Right forelimb (tissue), 1 donor: ENCODE measurements at regions not wholly inside any gene's neighbourhood (a gene's known extent, or its start where the extent isn't known, plus 50 kb on each side); places are given as distances from the start of the nearest gene placed in this dataset.

ENCODE experiments used
- DNase-seq: peaks from one replicate; pipeline ENCODE4 v3.0.0-alpha.2; 2018

DNA sequence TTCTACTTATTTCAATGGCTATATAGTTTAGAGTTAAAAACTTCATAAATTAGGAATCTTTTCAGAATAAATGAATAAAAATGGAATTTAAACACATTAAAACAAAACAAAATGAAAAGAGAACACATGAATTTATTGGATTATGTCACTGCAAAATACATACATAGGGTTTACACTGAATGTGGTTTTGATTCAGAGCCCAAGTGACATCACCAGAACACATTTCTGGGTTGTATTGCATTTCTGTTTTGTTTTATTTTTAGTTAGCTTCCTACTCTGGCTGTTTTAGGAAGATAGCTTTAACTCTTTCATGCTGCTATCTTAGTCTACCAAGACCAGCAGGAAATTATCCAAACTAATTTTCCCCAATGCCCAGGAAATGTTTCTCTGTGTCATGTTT, 1935.0 kb downstream of the EFNA5 start:
- no peak for DNase-seq

DNA sequence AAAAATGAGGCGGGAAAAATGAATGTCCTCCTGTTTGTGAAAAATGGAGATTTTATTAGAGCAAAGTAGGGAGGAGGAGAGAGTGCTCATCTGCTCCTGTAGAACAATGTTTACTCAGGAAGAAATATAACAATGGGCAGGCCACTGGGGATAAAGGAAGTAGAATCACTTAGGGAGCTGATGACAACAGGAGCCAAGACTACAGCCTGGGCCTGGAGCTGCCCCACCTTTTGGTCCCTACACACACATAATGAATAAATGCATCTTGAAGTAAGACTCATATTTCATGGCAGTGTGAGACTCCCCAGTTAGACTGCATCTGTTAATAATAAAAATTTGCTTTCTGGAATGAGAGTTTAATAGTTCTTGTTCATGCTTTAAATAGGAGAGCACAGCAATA, 1939.8 kb downstream of the EFNA5 start:
- no peak for DNase-seq

DNA sequence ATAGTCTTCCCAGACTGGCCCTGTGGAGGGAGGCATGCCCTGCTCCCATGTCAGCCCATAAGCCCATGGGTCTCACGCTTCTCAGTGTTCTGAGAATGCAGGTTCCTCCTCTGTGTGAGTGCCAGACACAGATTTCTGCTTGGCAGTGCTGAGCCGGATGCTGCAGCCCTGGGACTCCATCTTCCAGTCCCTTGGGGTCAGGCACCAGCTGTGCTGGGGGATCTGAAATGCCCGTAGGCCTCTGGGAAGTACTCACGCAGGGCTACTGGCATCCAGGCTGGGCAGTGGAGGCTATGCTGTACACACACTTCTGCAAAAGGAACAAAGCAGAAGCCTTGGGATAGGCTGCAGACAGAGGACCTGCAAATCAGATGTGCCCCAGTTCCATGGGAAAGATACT, 1944.6 kb downstream of the EFNA5 start:
- DNase-seq = no peak

DNA sequence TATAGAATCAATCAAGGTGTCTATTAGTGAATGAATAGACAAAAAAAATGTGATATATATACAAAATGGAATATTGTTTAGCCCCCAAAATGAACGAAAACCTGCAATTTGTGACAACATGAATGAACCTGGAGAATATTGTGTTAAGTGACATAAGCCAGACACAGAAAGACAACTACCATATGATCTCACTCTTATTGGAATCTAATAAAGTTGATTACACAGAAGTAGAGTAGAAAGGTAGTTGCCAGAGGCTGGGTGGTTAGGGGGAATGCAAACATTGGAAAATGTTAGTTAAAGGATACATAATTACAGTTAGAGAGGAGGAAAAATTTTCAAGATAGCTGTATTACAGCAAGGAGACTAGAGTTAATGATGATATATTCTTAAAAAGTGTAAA, 1962.3 kb downstream of the EFNA5 start:
- DNase-seq = no peak

DNA sequence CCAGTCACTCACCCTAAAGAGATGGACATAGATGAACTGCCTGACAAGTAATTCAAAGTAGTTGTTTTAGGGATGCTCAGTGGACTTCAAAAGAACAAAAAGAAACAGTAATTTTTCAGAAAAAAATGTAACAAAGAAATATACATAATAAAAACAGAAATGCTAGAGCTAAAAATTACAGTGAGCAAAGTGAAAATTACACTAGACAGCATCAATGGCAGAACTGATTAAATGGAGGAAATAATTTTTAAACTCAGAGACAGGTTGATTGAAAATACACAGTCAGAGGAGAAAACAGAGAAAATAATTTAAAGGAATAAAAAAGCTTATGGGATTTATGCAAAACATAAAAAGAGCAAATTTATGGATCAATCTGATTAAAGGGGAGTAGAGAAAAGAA, 1968.4 kb downstream of the EFNA5 start:
- DNase-seq = no peak

DNA sequence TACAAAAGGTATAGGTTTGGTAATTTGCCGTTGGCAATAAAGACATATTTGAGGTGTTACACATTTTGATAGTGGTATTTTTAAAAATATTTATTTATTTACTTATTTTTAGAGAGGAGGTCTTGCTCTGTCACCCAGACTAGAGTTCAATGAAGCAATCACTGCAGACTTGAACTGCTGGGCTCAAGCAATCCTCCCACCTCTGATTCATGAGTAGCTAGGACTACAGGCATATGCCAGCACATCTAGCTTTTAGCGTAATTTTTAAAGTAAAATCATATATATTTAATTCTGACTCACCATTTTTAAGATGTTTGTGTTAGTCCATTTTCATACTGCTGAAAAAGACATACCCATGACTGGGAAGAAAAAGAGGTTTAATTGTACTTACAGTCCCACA, 1974.3 kb downstream of the EFNA5 start:
- no peak for DNase-seq

DNA sequence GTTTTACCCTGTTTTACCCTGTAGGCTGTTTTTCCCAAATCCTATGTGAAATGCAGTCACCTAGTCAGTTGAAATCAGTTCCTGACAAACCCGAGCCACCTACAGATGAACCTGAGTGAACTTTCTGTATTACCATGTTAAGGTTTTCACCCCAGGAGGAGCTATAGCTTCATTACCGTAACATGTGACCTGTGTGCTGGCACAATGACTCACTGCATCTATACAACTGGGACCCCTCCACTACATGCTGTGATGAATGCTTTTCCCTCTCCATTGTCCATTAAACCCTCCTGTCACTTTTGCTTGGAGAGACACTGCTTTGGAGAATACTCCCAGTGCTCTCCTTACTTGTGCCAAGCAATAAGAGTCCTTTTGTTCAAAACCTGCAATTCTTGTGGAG, 1974.8 kb downstream of the EFNA5 start:
- no peak for DNase-seq

DNA sequence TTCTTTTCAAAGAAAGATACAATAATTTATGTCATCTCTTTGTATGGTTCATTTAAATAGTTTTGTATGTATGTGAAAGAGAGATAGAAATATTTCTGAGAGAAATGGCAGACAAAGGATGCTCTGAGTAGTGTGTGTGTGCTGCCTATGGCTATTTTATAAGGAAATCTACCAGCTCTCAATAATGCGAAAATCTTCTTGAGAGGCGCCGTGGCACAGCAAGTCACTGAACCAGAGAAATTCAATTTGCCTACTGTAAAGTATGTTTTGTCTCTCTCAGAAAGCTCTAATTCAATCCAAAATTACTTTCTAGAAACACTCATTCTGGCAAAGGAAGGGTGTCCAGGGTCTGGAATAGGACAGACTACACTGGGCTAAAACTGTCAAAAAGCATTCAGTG, 1981.1 kb downstream of the EFNA5 start:
- no peak for DNase-seq

DNA sequence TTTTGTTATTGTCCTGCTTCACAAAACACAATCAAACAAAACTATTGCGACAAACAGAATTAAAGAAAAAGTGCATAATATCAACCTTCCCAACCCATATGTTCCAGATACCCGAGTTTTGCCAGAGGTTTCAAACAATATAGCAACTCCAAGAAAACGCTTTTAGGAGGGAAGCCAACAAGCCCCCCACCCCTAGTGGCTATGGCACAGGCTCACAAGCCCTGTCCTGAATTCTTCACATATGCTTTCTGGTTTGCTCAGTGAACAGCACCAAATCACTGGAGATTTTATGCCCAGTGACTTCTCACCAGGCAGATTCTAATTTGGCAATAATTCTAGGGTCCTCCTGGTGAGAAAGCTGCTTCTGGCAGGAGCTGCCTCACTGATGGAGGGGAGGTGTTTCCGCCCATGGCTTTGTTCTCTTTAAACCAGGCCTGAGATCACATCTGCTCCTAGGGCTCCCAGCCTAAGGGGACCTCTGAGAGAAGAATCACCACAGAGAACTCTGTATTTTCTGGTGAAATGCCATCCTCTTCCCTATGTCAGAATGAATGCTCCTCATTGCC, 1982.4 kb downstream of the EFNA5 start:
- no peak for DNase-seq

DNA sequence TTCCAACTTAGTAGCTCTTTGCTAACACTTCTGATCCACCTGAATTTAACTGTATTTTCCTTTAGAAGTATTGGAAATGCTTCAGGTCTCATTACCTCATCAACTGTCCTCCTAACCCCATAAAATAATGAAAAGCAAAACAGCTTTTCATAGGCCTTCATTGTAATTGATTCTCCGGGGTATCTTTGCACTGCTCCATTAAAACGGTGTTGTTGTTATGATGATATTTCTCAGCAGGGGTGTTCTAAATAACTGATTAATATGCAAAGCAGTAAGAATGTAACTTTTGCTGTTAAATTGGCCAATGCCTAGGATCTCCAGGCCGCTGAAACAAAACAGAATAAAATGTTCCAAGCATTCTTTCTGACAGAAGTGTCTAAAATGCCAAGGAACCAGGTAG, 1983.2 kb downstream of the EFNA5 start:
- no peak for DNase-seq

DNA sequence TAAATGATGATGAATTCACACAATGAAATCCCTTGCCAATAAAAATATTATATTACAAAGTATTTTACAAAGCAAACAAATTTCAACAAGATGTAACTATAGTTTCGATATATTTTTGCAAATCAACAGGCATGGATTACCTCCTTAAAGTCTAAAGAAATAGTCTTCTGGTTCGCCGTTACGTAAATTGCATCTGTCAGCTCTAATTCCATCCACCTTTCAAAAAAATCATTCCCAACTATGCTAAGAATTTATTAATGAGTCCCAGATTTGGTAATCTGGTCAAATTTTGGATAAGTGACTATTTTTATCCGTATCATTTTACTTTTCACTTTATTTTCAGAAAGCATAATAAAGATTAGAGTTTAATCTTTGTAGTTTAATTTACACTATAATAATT, 1984.9 kb downstream of the EFNA5 start:
- no peak for DNase-seq

DNA sequence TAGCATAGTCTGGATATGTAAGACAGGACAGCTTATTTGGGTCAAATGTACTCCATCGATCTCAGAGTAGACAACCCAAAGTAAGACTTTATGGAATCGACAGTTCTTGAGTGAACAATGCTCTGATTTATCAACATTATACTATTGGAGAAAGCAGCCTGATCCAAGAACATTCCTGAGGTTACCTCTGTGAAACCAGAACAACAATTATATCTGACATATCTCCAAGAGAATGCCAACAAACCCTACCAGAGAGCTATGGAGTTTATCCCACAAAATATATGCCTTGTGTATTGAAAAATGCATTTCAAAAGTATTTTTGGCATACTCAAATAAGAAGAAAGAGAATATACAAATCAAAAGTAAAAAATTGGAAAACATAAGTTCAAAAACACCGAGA, 1985.9 kb downstream of the EFNA5 start:
- no peak for DNase-seq

DNA sequence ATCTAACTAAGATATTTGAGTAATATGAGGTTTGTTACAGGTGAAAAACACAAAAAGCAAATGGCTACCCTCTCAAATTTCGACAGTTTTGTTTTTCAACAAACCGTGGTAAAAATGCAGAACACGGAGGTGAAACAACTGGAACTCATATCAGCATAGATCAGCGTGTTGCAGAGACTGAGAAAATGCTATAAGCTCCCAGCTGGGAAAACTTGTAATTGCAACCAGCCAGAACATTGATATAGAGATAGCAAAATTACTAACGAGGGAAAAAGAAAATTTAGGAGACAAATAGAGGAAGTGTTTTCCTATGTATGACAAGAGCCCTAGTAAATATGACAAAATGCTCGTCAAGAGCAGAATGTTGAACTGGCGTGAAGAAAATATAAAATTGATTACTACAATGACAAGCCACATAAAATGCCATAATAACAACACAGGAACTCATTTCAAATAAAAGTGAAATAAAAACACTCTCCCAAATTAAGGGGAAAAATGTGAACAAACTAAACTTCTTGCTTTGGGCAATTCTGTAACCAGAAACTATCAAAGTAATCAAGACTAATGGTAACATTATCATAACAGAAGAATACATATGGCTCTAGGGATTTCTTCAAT, 1989.8 kb downstream of the EFNA5 start:
- DNase-seq = no peak

DNA sequence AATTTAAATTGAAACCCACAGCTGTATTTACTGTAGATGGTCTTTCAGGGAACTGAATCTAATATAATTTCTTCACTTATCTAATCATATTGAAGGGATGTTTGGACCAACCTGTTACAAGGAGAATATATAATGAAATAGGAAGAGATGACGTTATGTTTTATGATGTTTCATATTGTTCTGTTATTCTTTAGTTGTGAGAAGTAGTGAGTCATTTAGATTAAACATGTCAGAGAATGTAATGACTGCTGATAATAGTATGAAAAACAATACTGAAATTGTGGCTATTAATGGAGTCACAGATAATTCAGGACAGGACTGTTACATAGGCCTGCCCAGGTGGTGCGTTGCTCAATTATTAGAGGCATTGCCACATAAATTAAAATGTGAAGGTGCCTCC, 1993.4 kb downstream of the EFNA5 start:
- DNase-seq = no peak

DNA sequence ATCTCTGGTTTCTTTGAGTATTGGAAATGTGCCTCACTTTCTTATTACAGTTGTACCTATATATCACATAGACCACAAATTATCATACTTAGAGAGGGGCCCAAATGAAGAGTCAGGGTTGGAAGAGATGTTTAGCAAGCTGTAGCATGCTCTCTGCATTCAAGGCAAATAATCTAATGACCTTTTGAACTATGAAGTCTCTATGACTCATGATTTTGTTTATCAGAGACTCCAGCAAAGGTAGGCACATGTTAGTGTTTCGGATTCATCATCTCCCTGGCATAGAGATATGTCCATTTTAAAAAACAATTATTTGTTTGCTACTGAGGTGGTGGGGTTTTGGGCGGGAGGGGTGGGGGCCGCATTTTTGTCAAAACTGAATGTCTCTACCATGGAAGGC, 2000.1 kb downstream of the EFNA5 start:
- no peak for DNase-seq

DNA sequence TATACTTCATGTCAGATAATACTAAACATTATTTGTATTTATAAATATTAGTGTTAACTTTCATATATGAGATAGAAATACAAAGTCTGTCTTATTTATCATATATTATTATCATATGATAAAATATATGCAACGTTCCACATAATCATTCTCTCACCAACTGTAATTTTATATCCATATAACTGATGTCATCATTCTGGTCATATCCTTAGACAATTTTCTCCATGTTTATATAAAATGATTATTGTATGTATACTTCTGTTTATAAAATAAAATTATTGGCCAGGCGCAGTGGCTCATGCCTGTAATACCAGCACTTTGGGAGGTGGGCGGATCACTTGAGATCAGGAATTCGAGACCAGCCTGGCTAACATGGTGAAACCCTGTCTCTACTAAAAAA, 2007.1 kb downstream of the EFNA5 start:
- no peak for DNase-seq

DNA sequence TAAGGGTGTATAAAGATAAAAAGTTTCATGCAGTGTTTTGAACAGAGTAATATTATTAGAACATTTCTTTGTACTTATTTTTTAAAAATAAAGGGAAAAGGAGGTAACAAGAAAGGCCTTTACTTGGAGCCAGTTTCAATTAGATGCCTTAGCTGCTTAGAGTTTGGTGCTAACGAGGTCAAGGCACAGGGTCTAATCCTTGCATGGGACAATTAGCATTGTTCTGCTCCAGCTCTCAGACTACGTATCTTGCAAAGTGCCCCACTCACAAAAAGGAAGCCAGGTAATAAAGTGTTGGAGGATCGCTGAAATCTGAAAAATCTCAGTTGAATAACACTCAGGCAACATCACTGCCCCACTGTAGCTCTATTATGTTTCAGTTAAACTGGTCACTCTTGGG, 2011.3 kb downstream of the EFNA5 start:
- no peak for DNase-seq

DNA sequence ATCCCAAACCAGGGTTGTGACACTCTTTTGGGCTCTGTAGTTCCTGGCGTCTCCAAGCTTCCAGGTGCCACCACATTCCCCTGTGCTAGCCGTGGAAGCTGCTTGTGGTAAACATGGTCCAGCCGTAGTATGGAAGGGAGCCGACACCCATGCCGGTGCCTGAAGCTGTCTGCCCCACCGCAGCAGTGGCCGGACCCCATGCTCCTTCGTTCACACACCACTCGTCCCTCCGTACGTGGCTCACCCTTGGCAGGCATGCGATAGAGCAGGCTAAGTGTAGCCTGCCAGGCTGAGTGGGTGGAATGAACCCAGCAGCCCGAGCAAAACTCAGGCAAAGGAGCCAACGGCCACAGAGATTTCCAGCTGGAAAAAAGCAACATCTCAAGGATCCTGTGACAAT, 2030.4 kb downstream of the EFNA5 start:
- no peak for DNase-seq

DNA sequence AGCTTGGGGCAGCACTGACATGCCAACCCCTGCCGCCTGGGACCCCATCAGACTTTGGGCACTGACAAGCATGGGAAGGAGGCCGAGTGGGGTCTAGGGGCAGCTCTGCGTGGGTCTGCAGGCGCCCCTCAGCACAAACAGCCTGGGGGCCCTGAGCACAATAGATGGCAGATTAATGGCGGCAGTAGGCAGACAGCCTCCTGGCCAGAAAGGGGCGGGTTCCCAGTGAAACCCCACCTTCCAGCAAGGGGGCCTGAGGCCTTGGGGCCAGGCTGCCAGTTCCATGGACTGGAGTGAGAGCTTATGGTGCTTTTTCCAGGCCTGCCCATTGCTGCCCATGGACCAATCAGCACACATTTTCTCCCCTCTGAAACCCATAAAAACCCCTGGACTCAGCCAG, 2031.2 kb downstream of the EFNA5 start:
- no peak for DNase-seq

DNA sequence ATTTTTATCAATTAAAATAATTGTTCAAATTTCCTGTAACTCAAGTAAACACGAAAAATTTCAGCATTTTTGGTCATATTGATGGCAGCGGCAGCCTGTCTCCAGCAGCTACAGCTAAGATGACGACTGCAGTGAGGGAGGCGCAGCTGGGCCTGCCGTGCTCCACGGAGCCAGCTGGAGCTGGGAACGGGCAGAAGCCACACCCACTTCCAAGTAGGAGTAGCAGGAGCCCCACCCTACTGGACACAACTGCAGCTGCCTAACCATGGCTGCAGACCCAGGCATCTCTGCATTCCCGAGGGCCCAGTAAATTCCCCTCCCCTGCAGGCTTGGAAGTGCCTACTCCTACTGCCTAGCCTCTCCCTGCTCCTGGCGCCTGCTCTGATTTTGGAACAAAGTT, 2031.7 kb downstream of the EFNA5 start:
- no peak for DNase-seq

DNA sequence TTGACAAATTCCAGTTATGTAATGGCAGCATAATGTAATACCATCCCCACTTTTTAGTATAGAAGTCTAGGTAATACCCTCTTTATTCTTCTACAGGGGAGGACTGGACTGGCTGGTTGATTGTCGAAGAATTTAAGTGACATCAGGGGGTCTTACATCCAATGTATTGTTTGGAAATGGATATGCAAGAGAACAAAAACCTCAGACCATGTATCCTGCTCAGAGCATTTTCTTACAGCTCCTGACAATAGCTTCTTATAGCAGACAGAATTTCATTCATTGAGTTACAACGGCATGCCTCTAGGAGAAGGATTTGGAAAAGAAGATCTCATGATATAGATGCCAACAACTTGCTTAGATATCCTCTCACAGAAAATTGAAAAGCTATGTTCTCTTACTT, 2032.3 kb downstream of the EFNA5 start:
- DNase-seq = no peak

DNA sequence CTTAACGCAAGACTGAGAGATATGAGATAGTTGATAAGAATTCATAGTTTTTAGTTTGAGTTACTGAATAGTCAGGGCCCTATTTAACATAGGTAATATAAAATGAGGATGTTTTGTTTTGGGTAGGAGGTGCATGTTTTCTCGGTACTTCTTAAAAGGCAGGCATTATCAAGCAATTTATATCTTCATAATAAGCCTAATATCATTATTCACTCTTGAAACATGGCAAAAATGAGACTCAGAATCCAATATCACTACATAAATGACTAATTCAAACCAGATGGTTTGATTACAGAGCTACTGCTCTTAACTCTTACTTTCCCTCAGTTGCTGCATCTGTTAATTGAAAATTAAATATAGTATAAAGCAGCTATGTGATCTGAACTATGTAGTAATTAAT, 2038.7 kb downstream of the EFNA5 start:
- no peak for DNase-seq

DNA sequence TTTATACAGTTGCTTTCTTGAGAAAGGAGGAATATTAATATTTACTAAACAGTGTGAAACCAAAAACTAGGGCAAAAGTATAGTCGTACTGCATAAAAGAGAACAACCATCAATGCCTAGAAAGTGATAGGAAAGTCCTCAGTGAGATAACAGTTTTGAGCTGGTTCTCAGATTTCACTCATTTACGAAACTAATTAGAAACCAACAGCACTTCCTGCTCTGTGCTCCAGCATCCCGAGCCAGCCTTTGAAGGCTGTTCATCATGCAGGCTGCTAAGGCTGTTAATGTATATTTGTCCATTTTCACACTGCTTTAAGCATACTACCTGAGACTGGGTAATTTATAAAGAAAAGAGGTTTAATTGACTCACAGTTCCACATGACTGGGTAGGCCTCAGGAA, 2039.9 kb downstream of the EFNA5 start:
- DNase-seq = no peak

DNA sequence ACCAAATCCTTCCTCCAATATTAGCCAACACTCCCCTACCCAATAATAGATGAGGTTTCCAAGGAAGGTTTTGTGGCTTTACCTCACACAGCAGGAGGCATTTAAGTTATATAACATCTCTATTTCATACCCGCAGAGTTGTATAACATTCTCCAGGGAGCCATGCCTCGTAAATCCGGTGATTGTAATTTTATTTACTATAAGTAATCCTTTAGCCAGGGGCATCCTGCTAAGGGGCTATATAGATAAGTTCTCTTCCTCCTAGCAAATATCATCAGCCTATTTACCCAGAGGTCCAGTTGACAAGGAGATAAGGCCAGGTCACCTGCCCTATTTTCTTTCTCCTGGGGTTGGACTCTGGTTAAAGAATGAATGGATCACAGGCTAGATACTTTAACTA, 2051.0 kb downstream of the EFNA5 start:
- no peak for DNase-seq

DNA sequence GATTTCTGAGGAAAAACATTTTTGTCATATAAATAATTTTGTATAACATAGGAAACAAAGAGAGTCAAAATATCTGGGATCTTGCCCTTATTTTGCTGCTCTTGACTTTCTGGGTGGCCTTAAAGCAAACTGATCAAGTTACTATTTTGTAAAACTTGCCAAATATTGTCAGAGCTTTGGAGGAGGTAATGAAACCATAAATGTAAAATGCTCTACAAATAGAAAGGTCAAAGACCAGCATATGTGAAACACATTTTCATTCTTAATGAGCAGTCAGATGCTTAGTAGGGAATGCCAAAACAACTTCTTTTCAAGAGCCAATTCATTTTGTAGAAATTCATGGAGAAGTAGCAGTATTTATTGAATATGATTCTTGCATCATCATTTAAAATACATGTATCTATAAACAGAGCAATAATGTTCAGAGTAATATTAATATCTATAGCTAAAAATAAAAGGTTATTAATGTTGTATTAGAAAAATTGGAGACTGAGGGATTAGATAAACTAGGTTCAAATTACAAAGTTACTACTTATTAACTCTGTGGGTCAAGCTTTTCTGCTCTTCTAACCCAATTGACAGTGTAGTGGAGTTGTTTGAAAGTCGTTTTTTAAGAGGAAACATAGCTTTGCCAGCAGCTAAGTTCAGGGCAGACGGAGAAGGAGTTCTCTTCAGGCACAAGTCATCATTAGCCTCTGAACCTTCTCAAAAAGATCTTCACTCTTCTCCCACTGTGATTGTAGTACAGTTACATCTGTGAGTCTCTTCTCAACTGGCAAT, 2053.1 kb downstream of the EFNA5 start:
- no peak for DNase-seq
